SK-N-SH treated with all-trans-retinoic acid at 6 μM for 48 hours (cell line): ENCODE measurements at regions not wholly inside any gene's neighbourhood (a gene's known extent, or its start where the extent isn't known, plus 50 kb on each side); places are given as distances from the start of the nearest gene placed in this dataset.

Source experiments
- ZC3H10 ChIP-seq: fragments of 250-450 bp; sonication (Bioruptor Pico); IDR thresholded peaks from 2 replicates; pipeline ENCODE4 v1.5.1; 2021; ENCODE audit warnings: mild to moderate bottlenecking, moderate library complexity
- ZFP3 ChIP-seq: fragments of 250-450 bp; sonication (Bioruptor Pico); IDR thresholded peaks from 2 replicates; pipeline ENCODE4 v1.5.0; 2020; ENCODE audit warnings: mild to moderate bottlenecking, moderate library complexity

DNA sequence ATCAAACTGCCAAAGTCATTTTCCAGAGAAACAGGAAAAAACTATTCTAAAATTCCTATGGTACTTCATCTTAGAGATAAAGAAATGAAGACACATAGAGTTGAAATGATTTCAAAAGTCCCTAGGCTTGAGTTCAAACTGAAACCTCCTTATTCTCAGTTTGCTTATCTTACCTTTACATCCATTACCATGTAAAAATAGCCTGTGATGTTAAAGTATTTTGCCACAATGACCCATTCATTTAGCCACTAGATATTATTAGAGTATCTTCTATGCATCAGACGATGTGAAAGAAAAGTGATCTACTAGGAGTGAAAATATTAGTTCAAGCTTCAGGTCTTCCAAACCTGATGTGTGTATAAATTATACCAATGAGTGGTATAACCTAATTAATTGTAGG lies 55.1 kb upstream of the TTC14 start:
- TF ChIP-seq ZFP3 (CRISPR knock-in tag) (no peak), ZC3H10 (CRISPR knock-in tag) (no peak)
